ENCODE measurements at regions not wholly inside any gene's neighbourhood (a gene's known extent, or its start where the extent isn't known, plus 50 kb on each side); places are given as distances from the start of the nearest gene placed in this dataset.

DNA sequence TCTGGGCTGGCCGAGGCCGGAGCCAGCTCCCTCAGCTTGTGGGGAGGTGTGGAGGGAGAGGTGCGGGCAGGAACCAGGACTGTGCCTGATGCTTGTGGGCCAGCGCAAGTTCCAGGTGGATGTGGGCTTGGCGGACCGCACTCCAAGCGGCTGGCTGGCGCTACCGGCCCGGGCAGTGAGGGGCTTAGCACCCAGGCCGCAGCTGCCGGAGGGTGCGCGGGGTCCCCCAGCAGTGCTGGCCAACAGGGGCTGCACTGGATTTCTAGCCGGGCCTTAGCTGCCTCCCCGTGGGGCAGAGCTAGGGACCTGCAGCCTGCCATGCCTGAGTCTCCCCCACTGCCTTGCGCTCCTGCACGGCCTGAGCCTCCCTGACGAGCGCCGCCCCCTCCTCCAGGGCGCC, 242.8 kb downstream of the CCSER2 start:
- TF ChIP-seq EP300 (IDR thresholded peaks at IDR 0.05) = no peak
- TF ChIP-seq, protein P1, sequence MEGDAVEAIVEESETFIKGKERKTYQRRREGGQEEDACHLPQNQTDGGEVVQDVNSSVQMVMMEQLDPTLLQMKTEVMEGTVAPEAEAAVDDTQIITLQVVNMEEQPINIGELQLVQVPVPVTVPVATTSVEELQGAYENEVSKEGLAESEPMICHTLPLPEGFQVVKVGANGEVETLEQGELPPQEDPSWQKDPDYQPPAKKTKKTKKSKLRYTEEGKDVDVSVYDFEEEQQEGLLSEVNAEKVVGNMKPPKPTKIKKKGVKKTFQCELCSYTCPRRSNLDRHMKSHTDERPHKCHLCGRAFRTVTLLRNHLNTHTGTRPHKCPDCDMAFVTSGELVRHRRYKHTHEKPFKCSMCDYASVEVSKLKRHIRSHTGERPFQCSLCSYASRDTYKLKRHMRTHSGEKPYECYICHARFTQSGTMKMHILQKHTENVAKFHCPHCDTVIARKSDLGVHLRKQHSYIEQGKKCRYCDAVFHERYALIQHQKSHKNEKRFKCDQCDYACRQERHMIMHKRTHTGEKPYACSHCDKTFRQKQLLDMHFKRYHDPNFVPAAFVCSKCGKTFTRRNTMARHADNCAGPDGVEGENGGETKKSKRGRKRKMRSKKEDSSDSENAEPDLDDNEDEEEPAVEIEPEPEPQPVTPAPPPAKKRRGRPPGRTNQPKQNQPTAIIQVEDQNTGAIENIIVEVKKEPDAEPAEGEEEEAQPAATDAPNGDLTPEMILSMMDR (IDR thresholded peaks at IDR 0.05) = no peak
- no peak for TF ChIP-seq POLR2A (IDR thresholded peaks at IDR 0.05)
- Histone ChIP-seq H3K4me3 (no peak overlapping the region), H3K36me3 (no peaks in the 10 kb centered on the region), H3K9me3 (peaks cover 0 to 6% (median 0%) of the 10 kb centered on the region in 4 donors), H3K4me1 (no peaks in the 10 kb centered on the region), H3K27me3 (no peaks in the 10 kb centered on the region), H3K27ac (no peak overlapping the region)
- no peak for DNase-seq (ENCODE audit: low spot score in 2 of 2)
- 84 to 91% methylated on average over 6 to 13 of the region's 22 CpGs for WGBS, 2 donors

DNA sequence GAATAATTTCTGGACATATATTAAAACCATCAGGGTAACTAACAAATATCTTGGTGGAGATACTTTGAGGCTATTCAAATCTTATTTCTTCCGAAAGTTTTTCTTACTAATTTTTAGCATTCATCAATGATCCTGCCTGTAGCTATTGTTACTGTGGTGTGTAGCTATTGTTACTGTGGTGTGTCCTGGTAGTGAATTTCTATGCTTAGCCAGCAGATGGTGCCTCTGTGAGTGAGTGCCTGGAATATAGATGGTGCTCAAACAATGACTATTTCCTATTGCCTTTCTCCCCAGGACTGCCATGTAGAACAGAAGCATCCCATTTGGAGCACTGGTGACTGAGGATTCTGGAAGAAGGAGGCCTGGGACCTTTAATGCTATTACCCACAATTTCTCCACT, 245.7 kb downstream of the CCSER2 start:
- Histone ChIP-seq H3K27me3 (no peaks in the 10 kb centered on the region), H3K36me3 (no peaks in the 10 kb centered on the region), H3K27ac (no peak overlapping the region), H3K4me3 (no peak overlapping the region), H3K4me1 (no peaks in the 10 kb centered on the region), H3K9me3 (peaks cover 0 to 21% (median 0%) of the 10 kb centered on the region in 4 donors)
- 96 to 97% methylated on average over 1 of the region's 1 CpG for WGBS, 2 donors
- TF ChIP-seq, protein P1 (IDR thresholded peaks at IDR 0.05) = no peak
- TF ChIP-seq EP300 (IDR thresholded peaks at IDR 0.05) = no peak
- no peak for TF ChIP-seq POLR2A (IDR thresholded peaks at IDR 0.05)
- DNase-seq (ENCODE audit: low spot score in 2 of 2) = no peak

DNA sequence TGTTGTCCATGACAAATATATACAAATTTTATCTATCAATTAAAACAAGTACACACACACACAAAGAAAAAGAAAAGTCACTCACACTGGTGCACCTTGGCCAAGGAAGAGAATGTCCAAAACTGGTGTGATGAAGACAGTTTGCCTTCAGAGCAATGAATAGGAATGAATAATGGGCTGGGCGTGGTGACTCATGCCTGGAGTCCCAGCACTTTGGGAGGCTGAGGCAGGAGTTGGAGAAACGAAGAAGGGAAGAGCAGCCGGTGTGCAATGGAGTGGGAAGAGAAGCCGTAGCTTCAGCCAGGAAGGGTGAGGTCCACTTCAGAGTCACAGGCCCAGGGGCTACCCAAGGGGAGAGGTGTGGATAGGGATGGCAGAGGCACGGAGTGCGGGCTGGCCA, 253.6 kb downstream of the CCSER2 start:
- Histone ChIP-seq H3K4me1 (no peaks in the 10 kb centered on the region), H3K4me3 (no peak overlapping the region), H3K27ac (no peak overlapping the region), H3K27me3 (no peaks in the 10 kb centered on the region), H3K9me3 (peaks cover 0 to 7% (median 0%) of the 10 kb centered on the region in 4 donors), H3K36me3 (no peaks in the 10 kb centered on the region)
- DNase-seq (ENCODE audit: low spot score in 2 of 2) = no peak
- TF ChIP-seq, protein P1 (IDR thresholded peaks at IDR 0.05) = no peak
- TF ChIP-seq POLR2A (IDR thresholded peaks at IDR 0.05) = no peak
- 77 to 82% methylated on average over 6 of the region's 6 CpGs for WGBS, 2 donors

DNA sequence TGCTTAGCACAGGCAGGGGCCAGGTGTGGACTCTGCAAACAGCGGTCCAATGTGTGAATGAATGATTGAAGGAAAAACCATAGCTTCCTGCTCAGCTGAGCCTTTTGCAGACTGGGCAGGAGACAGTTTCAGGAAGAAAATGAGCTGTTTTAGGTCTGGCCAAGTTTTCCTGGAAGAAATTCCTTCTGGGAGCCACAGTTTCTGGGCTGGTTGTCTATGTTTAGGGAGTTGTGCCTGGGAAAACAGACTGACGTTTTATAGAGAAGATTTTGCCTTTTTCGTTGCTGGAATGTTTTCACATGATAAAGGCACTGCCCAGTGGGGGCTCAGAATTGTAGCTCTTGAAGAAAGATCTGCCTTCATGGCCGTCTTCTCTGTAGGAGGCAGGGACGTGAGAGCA, 255.1 kb downstream of the CCSER2 start:
- H3K9me3 ChIP-seq = no peaks in the 10 kb centered on the region
- TF ChIP-seq, protein P1 (IDR thresholded peaks at IDR 0.05) = no peak
- TF ChIP-seq EP300 (IDR thresholded peaks at IDR 0.05) (no peak), POLR2A (IDR thresholded peaks at IDR 0.05) (no peak)
- H3K36me3 ChIP-seq = no peaks in the 10 kb centered on the region
- no peak overlapping the region for H3K4me3 ChIP-seq
- no peaks in the 10 kb centered on the region for H3K27me3 ChIP-seq
- H3K27ac ChIP-seq = no peak overlapping the region
- 25 to 28% methylated on average over 5 of the region's 5 CpGs for WGBS, 2 donors
- no peak for DNase-seq (ENCODE audit: low spot score in 2 of 2)
- no peaks in the 10 kb centered on the region for H3K4me1 ChIP-seq

DNA sequence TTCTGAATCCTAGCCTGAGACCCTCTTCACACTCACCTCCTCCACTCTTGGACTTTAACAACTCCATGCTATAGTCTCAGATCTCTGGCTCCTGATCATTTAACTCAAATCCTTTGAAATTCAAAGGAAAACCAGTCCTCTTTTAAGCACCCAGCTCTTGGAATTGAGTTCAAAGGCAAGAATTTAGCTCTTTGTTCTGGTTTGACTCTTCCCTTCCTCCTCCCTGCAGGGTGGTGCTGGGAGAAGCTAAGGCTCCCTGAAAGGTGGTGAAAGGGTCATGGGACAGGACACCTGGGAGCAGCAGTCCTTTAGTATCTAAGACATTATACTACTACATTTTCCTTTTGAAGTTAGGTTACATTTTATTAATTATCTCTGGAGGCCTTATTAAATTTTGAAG, 259.4 kb downstream of the CCSER2 start:
- DNase-seq (ENCODE audit: low spot score in 2 of 2) = no peak
- Histone ChIP-seq H3K4me1 (no peaks in the 10 kb centered on the region), H3K36me3 (no peaks in the 10 kb centered on the region), H3K27me3 (no peaks in the 10 kb centered on the region), H3K4me3 (no peak overlapping the region), H3K27ac (no peak overlapping the region), H3K9me3 (no peaks in the 10 kb centered on the region)
- TF ChIP-seq POLR2A (IDR thresholded peaks at IDR 0.05) = no peak
- TF ChIP-seq EP300 (IDR thresholded peaks at IDR 0.05) = no peak
- TF ChIP-seq, protein P1 (IDR thresholded peaks at IDR 0.05) = no peak
